GM18508 (cell line): ENCODE measurements at regions not wholly inside any gene's neighbourhood (a gene's known extent, or its start where the extent isn't known, plus 50 kb on each side); places are given as distances from the start of the nearest gene placed in this dataset.
"Not testable (repeated sequence)": the region's sequence is repeated elsewhere in the genome, so short reads cannot be mapped to it uniquely, and the experiment has no call there.

Experiments used
- ATAC-seq: cut with Tn5 transposase; IDR thresholded peaks from one replicate; pipeline ENCODE4 v1.9.1; 2021; ENCODE audit warnings: moderate number of reproducible peaks; ENCODE audit not compliant: insufficient read depth, unreplicated experiment

GRCh38 chr6:96276305-96276704, 245.3 kb upstream of the UFL1 start:
- no peak for ATAC-seq

GRCh38 chr6:96276856-96277255, 244.8 kb upstream of the UFL1 start:
- no peak for ATAC-seq

- ATAC-seq, result no peak
These were observed 242.5 kb upstream of the UFL1 start for GRCh38 chr6:96279084-96279483.

- no peak for ATAC-seq
These were observed 235.1 kb upstream of the UFL1 start for GRCh38 chr6:96286503-96286902.

- no peak for ATAC-seq
These were observed 222.1 kb upstream of the UFL1 start for GRCh38 chr6:96299525-96299924.

GRCh38 chr6:96301023-96301422, 220.6 kb upstream of the UFL1 start:
- no peak for ATAC-seq

GRCh38 chr6:96301781-96302180, 219.8 kb upstream of the UFL1 start:
- no peak for ATAC-seq

- no peak for ATAC-seq
These were observed 218.6 kb upstream of the UFL1 start for GRCh38 chr6:96302991-96303390.

GRCh38 chr6:96304997-96305396, 216.6 kb upstream of the UFL1 start:
- peak; percentile 97 for ATAC-seq

GRCh38 chr6:96330884-96331283, 190.7 kb upstream of the UFL1 start:
- no peak for ATAC-seq

GRCh38 chr6:96340164-96340563, 181.4 kb upstream of the UFL1 start:
- no peak for ATAC-seq

- ATAC-seq, result no peak
These were observed 176.1 kb upstream of the UFL1 start for GRCh38 chr6:96345501-96345900.

- no peak for ATAC-seq
These were observed 140.4 kb upstream of the UFL1 start for GRCh38 chr6:96381246-96381645.

- ATAC-seq, result no peak
These were observed 129.7 kb upstream of the UFL1 start for GRCh38 chr6:96391776-96392360.

- no peak for ATAC-seq
These were observed 126.9 kb upstream of the UFL1 start for GRCh38 chr6:96394727-96395126.

GRCh38 chr6:96410467-96410866, 111.1 kb upstream of the UFL1 start:
- no peak for ATAC-seq

- ATAC-seq, result no peak
These were observed 101.3 kb upstream of the UFL1 start for GRCh38 chr6:96420294-96420693.

GRCh38 chr6:96433950-96434349, 87.7 kb upstream of the UFL1 start:
- no peak for ATAC-seq

- ATAC-seq, result no peak
These were observed 85.2 kb upstream of the UFL1 start for GRCh38 chr6:96436398-96436797.

GRCh38 chr6:96437228-96437627, 84.4 kb upstream of the UFL1 start:
- not testable (repeated sequence) for ATAC-seq

GRCh38 chr6:96450082-96450769, 71.4 kb upstream of the UFL1 start:
- no peak for ATAC-seq

GRCh38 chr6:96450770-96451130, 70.9 kb upstream of the UFL1 start:
- ATAC-seq, result no peak
